Liver (tissue), 8 donors: ENCODE measurements at regions not wholly inside any gene's neighbourhood (a gene's known extent, or its start where the extent isn't known, plus 50 kb on each side); places are given as distances from the start of the nearest gene placed in this dataset.
A peak's percentile ranks its signal among the peaks of the same experiment; 100 is the strongest.

Source experiments
- DNase-seq: peaks from one replicate; pipeline ENCODE4 v3.0.0-alpha.2; 2017; ENCODE audit warnings: low spot score
- H3K27ac ChIP-seq, 2 donors: one replicate each; pipeline ENCODE4 v1.7.0; 2013; ENCODE audit warnings: inconsistent platforms in 2 of 2, low read length in 2 of 2, control low read depth in 1 of 2, low read depth in 1 of 2, mild to moderate bottlenecking in 1 of 2
- H3K27me3 ChIP-seq, 4 donors: one replicate each; pipeline versions ENCODE4 v1.6.1 to v1.7.0; 2013; ENCODE audit warnings: low read length in 3 of 4, inconsistent platforms in 1 of 4, mild to moderate bottlenecking in 1 of 4, moderate library complexity in 1 of 4; ENCODE audit not compliant: control insufficient read depth in 4 of 4, insufficient read depth in 4 of 4
- H3K36me3 ChIP-seq, 4 donors: one replicate each; pipeline versions ENCODE4 v1.6.1 to v1.7.0; 2013; ENCODE audit warnings: low read length in 3 of 4, mild to moderate bottlenecking in 3 of 4, low read depth in 1 of 4, moderate library complexity in 1 of 4; ENCODE audit not compliant: control insufficient read depth in 4 of 4, insufficient read depth in 3 of 4
- H3K4me1 ChIP-seq, 4 donors: one replicate each; pipeline versions ENCODE4 v1.6.1 to v1.7.0; 2013; ENCODE audit warnings: low read length in 3 of 4, mild to moderate bottlenecking in 3 of 4, moderate library complexity in 1 of 4; ENCODE audit not compliant: control insufficient read depth in 4 of 4, insufficient read depth in 4 of 4
- H3K4me3 ChIP-seq, 3 donors: one replicate each; pipeline versions ENCODE4 v1.6.1 to v1.7.0; 2013; ENCODE audit warnings: low read length in 3 of 3, control low read depth in 1 of 3, low read depth in 1 of 3, mild to moderate bottlenecking in 1 of 3
- H3K9ac ChIP-seq, 2 donors: one replicate each; pipeline ENCODE4 v1.7.0; 2013; ENCODE audit warnings: low read length in 2 of 2, mild to moderate bottlenecking in 2 of 2, moderate library complexity in 2 of 2, control low read depth in 1 of 2, low read depth in 1 of 2
- H3K9me3 ChIP-seq, 4 donors: one replicate each; pipeline versions ENCODE4 v1.6.1 to v1.7.0; 2013; ENCODE audit warnings: low read length in 3 of 4; ENCODE audit not compliant: control insufficient read depth in 4 of 4
- CTCF ChIP-seq: fragments of 150-350 bp; IDR thresholded peaks from 2 replicates; pipeline ENCODE4 v1.5.1; 2017; ENCODE audit warnings: improper control_type of control experiment, low read depth, low read length; ENCODE audit not compliant: missing input control
- EGR1 ChIP-seq, 2 donors: IDR thresholded peaks; 2 replicates each; pipeline ENCODE4 v1.6.1; 2016 to 2018; ENCODE audit warnings: antibody characterized with exemption in 2 of 2, low read depth in 2 of 2
- FOXA1 ChIP-seq: IDR thresholded peaks from 2 replicates; pipeline ENCODE4 v1.6.1; 2016; ENCODE audit warnings: antibody characterized with exemption
- GABPA ChIP-seq, 2 donors: IDR thresholded peaks in 1 of 2; conservative IDR thresholded peaks in 1 of 2; 2 replicates each; pipeline ENCODE4 v1.6.1; 2016; ENCODE audit warnings: antibody characterized with exemption in 2 of 2, mild to moderate bottlenecking in 1 of 2, moderate library complexity in 1 of 2
- HNF4A ChIP-seq, 2 donors: conservative IDR thresholded peaks; 2 replicates each; pipeline ENCODE4 v1.6.1; 2016; ENCODE audit warnings: antibody characterized with exemption in 2 of 2, mild to moderate bottlenecking in 2 of 2
- HNF4G ChIP-seq: IDR thresholded peaks from 2 replicates; pipeline ENCODE4 v1.6.1; 2016; ENCODE audit warnings: antibody characterized with exemption
- JUND ChIP-seq, 2 donors: IDR thresholded peaks; 2 replicates each; pipeline ENCODE4 v1.6.1; 2016; ENCODE audit warnings: antibody characterized with exemption in 2 of 2
- NR2F2 ChIP-seq: IDR thresholded peaks from 2 replicates; pipeline ENCODE4 v1.6.1; 2016; ENCODE audit warnings: antibody characterized with exemption
- RAD21 ChIP-seq, 2 donors: IDR thresholded peaks; 2 replicates each; pipeline ENCODE4 v1.6.1; 2016; ENCODE audit warnings: antibody characterized with exemption in 2 of 2, mild to moderate bottlenecking in 2 of 2
- RXRA ChIP-seq, 2 donors: IDR thresholded peaks; 2 replicates each; pipeline ENCODE4 v1.6.1; 2017 to 2018; ENCODE audit warnings: antibody characterized with exemption in 2 of 2, mild to moderate bottlenecking in 1 of 2
- SP1 ChIP-seq: IDR thresholded peaks from 2 replicates; pipeline ENCODE4 v1.6.1; 2018; ENCODE audit warnings: antibody characterized with exemption, mild to moderate bottlenecking
- TAF1 ChIP-seq: conservative IDR thresholded peaks from 2 replicates; pipeline ENCODE4 v1.6.1; 2016; ENCODE audit warnings: antibody characterized with exemption, mild to moderate bottlenecking
- YY1 ChIP-seq: IDR thresholded peaks from 2 replicates; pipeline ENCODE4 v1.6.1; 2016; ENCODE audit warnings: antibody characterized with exemption, mild to moderate bottlenecking
- WGBS: extraction: QIAGEN DNeasy Blood & Tissue Kit; methylation state at CpG from one replicate; pipeline ENCODE4 v1.1.7; 2013; 5-methylcytosine and 5-hydroxymethylcytosine counted together
- TF ChIP-seq, protein P1 (sequence below): IDR thresholded peaks from 2 replicates; pipeline ENCODE4 v1.6.1; 2016; ENCODE audit warnings: antibody characterized with exemption
- TF ChIP-seq, protein P2 (sequence below): IDR thresholded peaks from 2 replicates; pipeline ENCODE4 v1.6.1; 2016; ENCODE audit warnings: antibody characterized with exemption
- TF ChIP-seq, protein P3 (sequence below): IDR thresholded peaks from 2 replicates; pipeline ENCODE4 v1.6.1; 2016; ENCODE audit warnings: antibody characterized with exemption, mild to moderate bottlenecking
- TF ChIP-seq, protein P4 (sequence below): IDR thresholded peaks from 2 replicates; pipeline ENCODE4 v1.6.1; 2016; ENCODE audit warnings: antibody characterized with exemption
- donor health status: healthy.
- donor health status: healthy.
- donor health status: healthy.
- donor health status: healthy.
- donor health status: healthy.

- H3K9ac ChIP-seq: no peak overlapping the region
- H3K4me1 ChIP-seq: peaks cover 0 to 7% (median 4%) of the 10 kb centered on the region in 4 donors
- H3K9me3 ChIP-seq: peaks cover 0 to 2% (median 0%) of the 10 kb centered on the region in 4 donors
- 47% methylated on average over 3 of the region's 3 CpGs for WGBS
- H3K4me3 ChIP-seq: no peak overlapping the region
- H3K36me3 ChIP-seq: no peaks in the 10 kb centered on the region
- TF ChIP-seq HNF4G (no peak), CTCF (peak; percentile 14), GABPA (IDR thresholded peaks at IDR 0.05 in 1 of 2, conservative IDR thresholded peaks at IDR 0.05 in 1 of 2) (no peak), RXRA (IDR thresholded peaks at IDR 0.05) (no peak), JUND (IDR thresholded peaks at IDR 0.05) (no peak), TAF1 (no peak), EGR1 (IDR thresholded peaks at IDR 0.05; ENCODE audit: low read depth in 2 of 2) (no peak), RAD21 (IDR thresholded peaks at IDR 0.05) (peak in 1 of 2 donors; percentile 30)
- TF ChIP-seq, protein P1, sequence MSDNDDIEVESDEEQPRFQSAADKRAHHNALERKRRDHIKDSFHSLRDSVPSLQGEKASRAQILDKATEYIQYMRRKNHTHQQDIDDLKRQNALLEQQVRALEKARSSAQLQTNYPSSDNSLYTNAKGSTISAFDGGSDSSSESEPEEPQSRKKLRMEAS: no peak
- H3K27ac ChIP-seq: no peak overlapping the region
- peak; percentile 37 for DNase-seq
- H3K27me3 ChIP-seq: no peaks in the 10 kb centered on the region
Observed at GRCh38 chr3:154018100-154018696, 103.0 kb upstream of the ARHGEF26 start.

DNA sequence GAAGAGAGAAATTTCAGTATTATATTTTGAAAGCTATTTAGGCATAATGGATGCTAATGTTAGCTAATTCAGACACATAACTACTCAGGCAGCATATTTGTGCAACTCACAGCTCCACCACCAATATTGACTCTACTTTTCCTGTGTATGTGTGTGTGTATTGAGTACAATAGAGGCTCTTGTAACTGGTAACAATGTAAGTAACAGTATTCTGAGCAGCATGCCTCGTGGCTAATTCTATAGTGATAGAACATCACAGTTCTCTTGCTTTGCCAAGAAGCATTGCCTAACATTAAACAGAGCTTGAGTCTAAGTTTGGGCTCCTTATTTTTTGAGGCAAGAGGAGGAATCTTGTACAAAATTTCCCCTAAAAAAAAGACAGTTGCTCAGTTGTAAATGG is 98.6 kb upstream of the ARHGEF26 start:
- WGBS: 14% methylated on average over 1 of the region's 1 CpG
- peaks cover 1 to 14% (median 11%) of the 10 kb centered on the region in 4 donors for H3K4me1 ChIP-seq
- no peak overlapping the region for H3K9ac ChIP-seq
- no peak for DNase-seq
- TF ChIP-seq, protein P2, sequence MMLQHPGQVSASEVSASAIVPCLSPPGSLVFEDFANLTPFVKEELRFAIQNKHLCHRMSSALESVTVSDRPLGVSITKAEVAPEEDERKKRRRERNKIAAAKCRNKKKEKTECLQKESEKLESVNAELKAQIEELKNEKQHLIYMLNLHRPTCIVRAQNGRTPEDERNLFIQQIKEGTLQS: no peak
- no peak for TF ChIP-seq CTCF
- no peak overlapping the region for H3K4me3 ChIP-seq
- peaks cover 0 to 2% (median 0%) of the 10 kb centered on the region in 4 donors for H3K9me3 ChIP-seq
- no peaks in the 10 kb centered on the region for H3K36me3 ChIP-seq
- H3K27ac ChIP-seq: no peak overlapping the region
- no peaks in the 10 kb centered on the region for H3K27me3 ChIP-seq

DNA sequence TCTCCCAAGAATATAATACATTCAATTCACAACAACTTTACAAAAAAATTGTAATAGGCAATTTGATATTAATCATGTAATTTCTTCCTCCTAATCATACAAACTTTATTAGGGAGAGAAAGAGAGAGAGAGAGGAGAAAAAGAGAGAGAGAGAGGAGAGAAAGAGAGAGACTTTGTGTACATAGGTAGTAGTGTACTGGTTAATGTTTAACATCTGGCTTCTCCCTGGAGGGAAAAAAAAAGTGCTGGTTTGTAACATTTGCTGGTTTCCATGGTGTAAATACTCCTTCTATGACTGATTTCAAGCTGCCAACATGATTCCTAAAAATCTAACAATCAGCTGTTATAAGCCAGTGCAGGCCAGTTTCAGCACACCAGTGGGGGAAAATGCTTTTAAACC is 98.0 kb upstream of the ARHGEF26 start:
- no peaks in the 10 kb centered on the region for H3K36me3 ChIP-seq
- H3K9me3 ChIP-seq: peaks cover 0 to 1% (median 0%) of the 10 kb centered on the region in 4 donors
- no peak overlapping the region for H3K9ac ChIP-seq
- H3K27ac ChIP-seq: no peak overlapping the region
- no peaks in the 10 kb centered on the region for H3K27me3 ChIP-seq
- H3K4me3 ChIP-seq: no peak overlapping the region
- peaks cover 1 to 14% (median 11%) of the 10 kb centered on the region in 4 donors for H3K4me1 ChIP-seq
- DNase-seq: no peak
- TF ChIP-seq SP1 (no peak), NR2F2 (no peak), HNF4A (conservative IDR thresholded peaks at IDR 0.05) (peak; percentile 22 to 28), TAF1 (no peak), EGR1 (IDR thresholded peaks at IDR 0.05; ENCODE audit: low read depth in 2 of 2) (no peak), FOXA1 (peak; percentile 82), HNF4G (no peak), YY1 (peak; percentile 56)
- TF ChIP-seq, protein P3, sequence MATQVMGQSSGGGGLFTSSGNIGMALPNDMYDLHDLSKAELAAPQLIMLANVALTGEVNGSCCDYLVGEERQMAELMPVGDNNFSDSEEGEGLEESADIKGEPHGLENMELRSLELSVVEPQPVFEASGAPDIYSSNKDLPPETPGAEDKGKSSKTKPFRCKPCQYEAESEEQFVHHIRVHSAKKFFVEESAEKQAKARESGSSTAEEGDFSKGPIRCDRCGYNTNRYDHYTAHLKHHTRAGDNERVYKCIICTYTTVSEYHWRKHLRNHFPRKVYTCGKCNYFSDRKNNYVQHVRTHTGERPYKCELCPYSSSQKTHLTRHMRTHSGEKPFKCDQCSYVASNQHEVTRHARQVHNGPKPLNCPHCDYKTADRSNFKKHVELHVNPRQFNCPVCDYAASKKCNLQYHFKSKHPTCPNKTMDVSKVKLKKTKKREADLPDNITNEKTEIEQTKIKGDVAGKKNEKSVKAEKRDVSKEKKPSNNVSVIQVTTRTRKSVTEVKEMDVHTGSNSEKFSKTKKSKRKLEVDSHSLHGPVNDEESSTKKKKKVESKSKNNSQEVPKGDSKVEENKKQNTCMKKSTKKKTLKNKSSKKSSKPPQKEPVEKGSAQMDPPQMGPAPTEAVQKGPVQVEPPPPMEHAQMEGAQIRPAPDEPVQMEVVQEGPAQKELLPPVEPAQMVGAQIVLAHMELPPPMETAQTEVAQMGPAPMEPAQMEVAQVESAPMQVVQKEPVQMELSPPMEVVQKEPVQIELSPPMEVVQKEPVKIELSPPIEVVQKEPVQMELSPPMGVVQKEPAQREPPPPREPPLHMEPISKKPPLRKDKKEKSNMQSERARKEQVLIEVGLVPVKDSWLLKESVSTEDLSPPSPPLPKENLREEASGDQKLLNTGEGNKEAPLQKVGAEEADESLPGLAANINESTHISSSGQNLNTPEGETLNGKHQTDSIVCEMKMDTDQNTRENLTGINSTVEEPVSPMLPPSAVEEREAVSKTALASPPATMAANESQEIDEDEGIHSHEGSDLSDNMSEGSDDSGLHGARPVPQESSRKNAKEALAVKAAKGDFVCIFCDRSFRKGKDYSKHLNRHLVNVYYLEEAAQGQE: peak; percentile 9
- TF ChIP-seq, protein P4, sequence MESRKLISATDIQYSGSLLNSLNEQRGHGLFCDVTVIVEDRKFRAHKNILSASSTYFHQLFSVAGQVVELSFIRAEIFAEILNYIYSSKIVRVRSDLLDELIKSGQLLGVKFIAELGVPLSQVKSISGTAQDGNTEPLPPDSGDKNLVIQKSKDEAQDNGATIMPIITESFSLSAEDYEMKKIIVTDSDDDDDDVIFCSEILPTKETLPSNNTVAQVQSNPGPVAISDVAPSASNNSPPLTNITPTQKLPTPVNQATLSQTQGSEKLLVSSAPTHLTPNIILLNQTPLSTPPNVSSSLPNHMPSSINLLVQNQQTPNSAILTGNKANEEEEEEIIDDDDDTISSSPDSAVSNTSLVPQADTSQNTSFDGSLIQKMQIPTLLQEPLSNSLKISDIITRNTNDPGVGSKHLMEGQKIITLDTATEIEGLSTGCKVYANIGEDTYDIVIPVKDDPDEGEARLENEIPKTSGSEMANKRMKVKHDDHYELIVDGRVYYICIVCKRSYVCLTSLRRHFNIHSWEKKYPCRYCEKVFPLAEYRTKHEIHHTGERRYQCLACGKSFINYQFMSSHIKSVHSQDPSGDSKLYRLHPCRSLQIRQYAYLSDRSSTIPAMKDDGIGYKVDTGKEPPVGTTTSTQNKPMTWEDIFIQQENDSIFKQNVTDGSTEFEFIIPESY: peak; percentile 13
- TF ChIP-seq, protein P2: no peak
